ENCODE measurements at regions not wholly inside any gene's neighbourhood (a gene's known extent, or its start where the extent isn't known, plus 50 kb on each side); places are given as distances from the start of the nearest gene placed in this dataset.

GRCh38 chr2:16763493-16763899 lies 97.9 kb upstream of the CYRIA start:
- Mint-ChIP-seq H3K27ac (no peak overlapping the region), H3K27me3 (ENCODE audit: insufficient read depth, low read depth, poor library complexity) (no peaks in the 10 kb centered on the region), H3K9me3 (no peaks in the 10 kb centered on the region), H3K4me3 (no peak overlapping the region), H3K4me1 (peaks cover 3% of the 10 kb centered on the region; the same call in 1 of the 3 replicates), H3K36me3 (ENCODE audit: low read depth) (no peaks in the 10 kb centered on the region)
- no peaks in the 10 kb centered on the region for H3F3A ChIP-seq (replicated peaks; ENCODE audit: low read depth)
- peak overlapping the region; percentile 59; the same call in 1 of the 2 replicates for H2AFZ ChIP-seq
- no peaks in the 10 kb centered on the region for H4K20me1 ChIP-seq (replicated peaks; ENCODE audit: insufficient read depth)
- DNase-seq (ENCODE audit: low spot score): no peak
- H3K36me3 ChIP-seq (ENCODE audit: insufficient read depth): no peaks in the 10 kb centered on the region
- TF ChIP-seq EZH2phosphoT487 (IDR thresholded peaks at IDR 0.05; ENCODE audit: unreplicated experiment): no peak
- TF ChIP-seq NANOG (IDR thresholded peaks at IDR 0.05; ENCODE audit: borderline replicate concordance): no peak
- TF ChIP-seq, protein P1, sequence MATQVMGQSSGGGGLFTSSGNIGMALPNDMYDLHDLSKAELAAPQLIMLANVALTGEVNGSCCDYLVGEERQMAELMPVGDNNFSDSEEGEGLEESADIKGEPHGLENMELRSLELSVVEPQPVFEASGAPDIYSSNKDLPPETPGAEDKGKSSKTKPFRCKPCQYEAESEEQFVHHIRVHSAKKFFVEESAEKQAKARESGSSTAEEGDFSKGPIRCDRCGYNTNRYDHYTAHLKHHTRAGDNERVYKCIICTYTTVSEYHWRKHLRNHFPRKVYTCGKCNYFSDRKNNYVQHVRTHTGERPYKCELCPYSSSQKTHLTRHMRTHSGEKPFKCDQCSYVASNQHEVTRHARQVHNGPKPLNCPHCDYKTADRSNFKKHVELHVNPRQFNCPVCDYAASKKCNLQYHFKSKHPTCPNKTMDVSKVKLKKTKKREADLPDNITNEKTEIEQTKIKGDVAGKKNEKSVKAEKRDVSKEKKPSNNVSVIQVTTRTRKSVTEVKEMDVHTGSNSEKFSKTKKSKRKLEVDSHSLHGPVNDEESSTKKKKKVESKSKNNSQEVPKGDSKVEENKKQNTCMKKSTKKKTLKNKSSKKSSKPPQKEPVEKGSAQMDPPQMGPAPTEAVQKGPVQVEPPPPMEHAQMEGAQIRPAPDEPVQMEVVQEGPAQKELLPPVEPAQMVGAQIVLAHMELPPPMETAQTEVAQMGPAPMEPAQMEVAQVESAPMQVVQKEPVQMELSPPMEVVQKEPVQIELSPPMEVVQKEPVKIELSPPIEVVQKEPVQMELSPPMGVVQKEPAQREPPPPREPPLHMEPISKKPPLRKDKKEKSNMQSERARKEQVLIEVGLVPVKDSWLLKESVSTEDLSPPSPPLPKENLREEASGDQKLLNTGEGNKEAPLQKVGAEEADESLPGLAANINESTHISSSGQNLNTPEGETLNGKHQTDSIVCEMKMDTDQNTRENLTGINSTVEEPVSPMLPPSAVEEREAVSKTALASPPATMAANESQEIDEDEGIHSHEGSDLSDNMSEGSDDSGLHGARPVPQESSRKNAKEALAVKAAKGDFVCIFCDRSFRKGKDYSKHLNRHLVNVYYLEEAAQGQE (IDR thresholded peaks at IDR 0.05; ENCODE audit: unreplicated experiment): no peak
- TF ChIP-seq, protein P2, sequence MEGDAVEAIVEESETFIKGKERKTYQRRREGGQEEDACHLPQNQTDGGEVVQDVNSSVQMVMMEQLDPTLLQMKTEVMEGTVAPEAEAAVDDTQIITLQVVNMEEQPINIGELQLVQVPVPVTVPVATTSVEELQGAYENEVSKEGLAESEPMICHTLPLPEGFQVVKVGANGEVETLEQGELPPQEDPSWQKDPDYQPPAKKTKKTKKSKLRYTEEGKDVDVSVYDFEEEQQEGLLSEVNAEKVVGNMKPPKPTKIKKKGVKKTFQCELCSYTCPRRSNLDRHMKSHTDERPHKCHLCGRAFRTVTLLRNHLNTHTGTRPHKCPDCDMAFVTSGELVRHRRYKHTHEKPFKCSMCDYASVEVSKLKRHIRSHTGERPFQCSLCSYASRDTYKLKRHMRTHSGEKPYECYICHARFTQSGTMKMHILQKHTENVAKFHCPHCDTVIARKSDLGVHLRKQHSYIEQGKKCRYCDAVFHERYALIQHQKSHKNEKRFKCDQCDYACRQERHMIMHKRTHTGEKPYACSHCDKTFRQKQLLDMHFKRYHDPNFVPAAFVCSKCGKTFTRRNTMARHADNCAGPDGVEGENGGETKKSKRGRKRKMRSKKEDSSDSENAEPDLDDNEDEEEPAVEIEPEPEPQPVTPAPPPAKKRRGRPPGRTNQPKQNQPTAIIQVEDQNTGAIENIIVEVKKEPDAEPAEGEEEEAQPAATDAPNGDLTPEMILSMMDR (conservative IDR thresholded peaks at IDR 0.05; ENCODE audit: low read depth in 2 of 2): no peak
- no peak for TF ChIP-seq CREB1 (CRISPR knock-in tag; IDR thresholded peaks at IDR 0.05; ENCODE audit: low read depth)
- TF ChIP-seq POLR2AphosphoS5 (IDR thresholded peaks at IDR 0.05; ENCODE audit: low read depth): no peak
- no peaks in the 10 kb centered on the region for H3K79me2 ChIP-seq (replicated peaks; ENCODE audit: insufficient read depth)
- no peaks in the 10 kb centered on the region for H3K27me3 ChIP-seq (ENCODE audit: insufficient read depth)
- no peak overlapping the region for H3K27ac ChIP-seq (ENCODE audit: low read depth)
- no peak overlapping the region for H3K4me2 ChIP-seq
- no peak for ATAC-seq
- H3K9me2 ChIP-seq (ENCODE audit: insufficient read depth): no peaks in the 10 kb centered on the region
- no peaks in the 10 kb centered on the region for H3K4me1 ChIP-seq (ENCODE audit: insufficient read depth)
- H3K4me3 ChIP-seq: no peak overlapping the region

- H3K27ac Mint-ChIP-seq: no peak overlapping the region
- H3K4me1 ChIP-seq (ENCODE audit: insufficient read depth): no peaks in the 10 kb centered on the region
- no peaks in the 10 kb centered on the region for H3K36me3 ChIP-seq (ENCODE audit: insufficient read depth)
- H4K20me1 ChIP-seq (replicated peaks; ENCODE audit: insufficient read depth): no peaks in the 10 kb centered on the region
- H3K79me2 ChIP-seq (replicated peaks; ENCODE audit: insufficient read depth): no peaks in the 10 kb centered on the region
- H3K4me1 Mint-ChIP-seq: peaks cover 3% of the 10 kb centered on the region; the same call in 1 of the 3 replicates
- no peaks in the 10 kb centered on the region for H3K9me3 Mint-ChIP-seq
- no peak overlapping the region for H3K4me3 ChIP-seq
- no peak overlapping the region for H3K4me3 Mint-ChIP-seq
- no peak overlapping the region for H3K4me2 ChIP-seq
- TF ChIP-seq NANOG (IDR thresholded peaks at IDR 0.05; ENCODE audit: borderline replicate concordance) (no peak), CREB1 (CRISPR knock-in tag; IDR thresholded peaks at IDR 0.05; ENCODE audit: low read depth) (no peak), ZNF462 (CRISPR knock-in tag; IDR thresholded peaks at IDR 0.05) (no peak), ZNF331 (CRISPR knock-in tag; IDR thresholded peaks at IDR 0.05; ENCODE audit: low read depth) (no peak), EZH2 (IDR thresholded peaks at IDR 0.05; ENCODE audit: low read depth, unreplicated experiment) (no peak)
- H3K27ac ChIP-seq (ENCODE audit: low read depth): no peak overlapping the region
- ATAC-seq (no peak), DNase-seq (ENCODE audit: low spot score) (no peak)
- H3K27me3 Mint-ChIP-seq (ENCODE audit: insufficient read depth, low read depth, poor library complexity): peaks cover under 1% of the 10 kb centered on the region
- H3K36me3 Mint-ChIP-seq (ENCODE audit: low read depth): no peaks in the 10 kb centered on the region
- no peaks in the 10 kb centered on the region for H3K9me2 ChIP-seq (ENCODE audit: insufficient read depth)
- H3F3A ChIP-seq (replicated peaks; ENCODE audit: low read depth): no peaks in the 10 kb centered on the region
- H3K27me3 ChIP-seq (ENCODE audit: insufficient read depth): no peaks in the 10 kb centered on the region
- H2AFZ ChIP-seq: peak overlapping the region; percentile 59; the same call in 1 of the 2 replicates
Measured at GRCh38 chr2:16763056-16763455, 97.4 kb upstream of the CYRIA start.

All from GM23338 (cell line).